ENCODE measurements at regions not wholly inside any gene's neighbourhood (a gene's known extent, or its start where the extent isn't known, plus 50 kb on each side); places are given as distances from the start of the nearest gene placed in this dataset.

DNA sequence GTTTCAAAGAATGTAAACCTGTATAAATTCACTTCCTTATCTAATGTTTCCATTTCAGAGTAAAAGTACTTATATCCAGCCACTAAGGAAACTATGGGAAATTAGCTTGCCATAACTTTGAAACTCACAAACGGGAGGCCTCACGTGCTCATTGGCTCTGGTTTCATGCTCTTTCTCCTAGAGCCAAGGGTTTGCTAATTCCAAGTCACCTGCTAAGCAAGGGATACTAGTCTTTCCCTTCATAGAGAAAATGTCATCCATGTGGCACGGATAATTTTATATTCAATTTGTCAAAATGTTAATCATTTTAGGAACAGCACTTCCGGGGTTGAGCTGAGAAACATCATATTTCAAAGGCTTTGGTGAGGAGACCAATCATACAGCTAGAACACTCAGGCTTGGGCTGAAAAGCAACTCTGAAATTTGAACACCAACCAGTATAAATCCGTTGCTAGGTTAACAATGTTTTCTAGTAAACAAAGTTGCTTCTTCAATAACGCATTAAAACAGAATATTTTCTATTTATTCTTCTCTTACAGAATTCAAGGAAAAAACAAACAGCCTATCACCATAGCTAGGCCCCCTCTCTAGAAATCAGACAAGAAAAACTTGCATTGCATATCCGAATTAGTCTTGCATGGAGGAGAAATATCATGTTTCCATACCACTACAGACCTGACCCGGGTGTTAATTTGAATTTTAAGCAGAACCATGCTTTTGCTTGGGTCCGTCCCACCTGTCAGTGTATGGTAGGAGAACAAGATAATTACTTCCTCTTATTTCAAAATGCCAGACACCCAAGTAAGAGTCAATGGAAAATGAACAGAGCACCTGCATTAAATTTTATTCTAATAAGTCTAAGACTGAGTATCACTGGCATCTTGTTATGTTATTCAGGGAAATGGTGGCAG lies 196.1 kb upstream of the ESRRG start:
- Histone ChIP-seq H2AK9ac (replicated peaks; ENCODE audit: low read depth, low read length, poor library complexity) (no peak overlapping the region), H3K4me2 (ENCODE audit: low read depth, low read length) (no peak overlapping the region), H3K27ac (ENCODE audit: insufficient read depth, low read length) (no peak overlapping the region), H3K9me1 (ENCODE audit: insufficient read depth, low read length) (no peaks in the 10 kb centered on the region), H3K9me3 (ENCODE audit: control insufficient read depth, insufficient read depth, low read length) (no peaks in the 10 kb centered on the region), H4K8ac (ENCODE audit: low read depth in 2 of 2, low read length in 2 of 2) (no peak overlapping the region), H2BK120ac (ENCODE audit: low read depth, low read length) (no peak overlapping the region), H2AFZ (replicated peaks; ENCODE audit: low read length, poor library complexity) (no peak overlapping the region), H3K14ac (replicated peaks; ENCODE audit: low read depth, low read length) (no peak overlapping the region), H3K23ac (ENCODE audit: low read depth, low read length) (no peak overlapping the region), H3K4me3 (ENCODE audit: insufficient read depth, low read depth, low read length) (no peak overlapping the region), H3K56ac (ENCODE audit: extremely low read depth, insufficient read depth, low read length) (no peak overlapping the region), H4K5ac (ENCODE audit: low read depth, low read length) (no peak overlapping the region), H2BK20ac (ENCODE audit: low read depth, low read length) (no peak overlapping the region), H3K18ac (ENCODE audit: low read depth, low read length) (no peak overlapping the region), H3K27me3 (ENCODE audit: control insufficient read depth, insufficient read depth, low read length) (no peaks in the 10 kb centered on the region), H3K36me3 (ENCODE audit: control insufficient read depth, insufficient read depth, low read length) (no peaks in the 10 kb centered on the region), H2BK15ac (ENCODE audit: low read depth, low read length) (no peak overlapping the region), H2AK5ac (ENCODE audit: low read depth, low read length) (no peak overlapping the region), H2BK5ac (ENCODE audit: low read depth, low read length, poor library complexity, severe bottlenecking) (no peak overlapping the region), H4K91ac (ENCODE audit: insufficient read depth, low read depth, low read length) (no peak overlapping the region), H4K20me1 (ENCODE audit: insufficient read depth, low read length) (no peaks in the 10 kb centered on the region), H3K9ac (ENCODE audit: low read depth, low read length) (no peak overlapping the region), H3K4ac (ENCODE audit: low read depth, low read length) (no peak overlapping the region), H3K79me1 (ENCODE audit: low read depth in 1 of 2, low read length in 2 of 2) (no peaks in the 10 kb centered on the region), H3K4me1 (ENCODE audit: control insufficient read depth, insufficient read depth, low read length) (no peaks in the 10 kb centered on the region)
- in situ Hi-C loops (cut with MboI; ENCODE audit: low sequenced_read_pairs), result no loop called here
- intact Hi-C loops (cut with micrococcal nuclease), result no loop called here
- BruUV-seq (replicated peaks), result no TSS peak
- ChIA-PET POLR2A (ENCODE audit: unreplicated experiment) (no interaction called here), CTCF (no interaction called here)
- DNase-seq, result no peak
- no peak for ATAC-seq (ENCODE audit: low read depth)
- dilution Hi-C loops (cut with HindIII; ENCODE audit: low sequenced_read_pairs, unreplicated experiment), result no loop called here
- TF ChIP-seq BHLHE40 (IDR thresholded peaks at IDR 0.05; ENCODE audit: low read depth, low read length) (no peak), SMC3 (IDR thresholded peaks at IDR 0.05; ENCODE audit: low read depth, low read length) (no peak), CHD1 (IDR thresholded peaks at IDR 0.05; ENCODE audit: low read depth, low read length) (no peak), MAZ (IDR thresholded peaks at IDR 0.05; ENCODE audit: borderline replicate concordance, low read depth, low read length) (no peak), MXI1 (IDR thresholded peaks at IDR 0.05; ENCODE audit: borderline replicate concordance, low read depth, low read length) (no peak), CEBPB (IDR thresholded peaks at IDR 0.05; ENCODE audit: low read depth, low read length) (no peak), MAFK (IDR thresholded peaks at IDR 0.05; ENCODE audit: low read depth, low read length) (no peak), NFE2L2 (IDR thresholded peaks at IDR 0.05; ENCODE audit: low read depth, low read length) (no peak), RFX5 (IDR thresholded peaks at IDR 0.05; ENCODE audit: low read depth, low read length) (no peak), RAD21 (IDR thresholded peaks at IDR 0.05; ENCODE audit: low read length) (no peak), RCOR1 (IDR thresholded peaks at IDR 0.05; ENCODE audit: insufficient replicate concordance, low read length) (no peak), POLR2A (IDR thresholded peaks at IDR 0.05; ENCODE audit: low read depth, low read length) (no peak)
- TF ChIP-seq, protein P1, sequence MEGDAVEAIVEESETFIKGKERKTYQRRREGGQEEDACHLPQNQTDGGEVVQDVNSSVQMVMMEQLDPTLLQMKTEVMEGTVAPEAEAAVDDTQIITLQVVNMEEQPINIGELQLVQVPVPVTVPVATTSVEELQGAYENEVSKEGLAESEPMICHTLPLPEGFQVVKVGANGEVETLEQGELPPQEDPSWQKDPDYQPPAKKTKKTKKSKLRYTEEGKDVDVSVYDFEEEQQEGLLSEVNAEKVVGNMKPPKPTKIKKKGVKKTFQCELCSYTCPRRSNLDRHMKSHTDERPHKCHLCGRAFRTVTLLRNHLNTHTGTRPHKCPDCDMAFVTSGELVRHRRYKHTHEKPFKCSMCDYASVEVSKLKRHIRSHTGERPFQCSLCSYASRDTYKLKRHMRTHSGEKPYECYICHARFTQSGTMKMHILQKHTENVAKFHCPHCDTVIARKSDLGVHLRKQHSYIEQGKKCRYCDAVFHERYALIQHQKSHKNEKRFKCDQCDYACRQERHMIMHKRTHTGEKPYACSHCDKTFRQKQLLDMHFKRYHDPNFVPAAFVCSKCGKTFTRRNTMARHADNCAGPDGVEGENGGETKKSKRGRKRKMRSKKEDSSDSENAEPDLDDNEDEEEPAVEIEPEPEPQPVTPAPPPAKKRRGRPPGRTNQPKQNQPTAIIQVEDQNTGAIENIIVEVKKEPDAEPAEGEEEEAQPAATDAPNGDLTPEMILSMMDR (conservative IDR thresholded peaks at IDR 0.05; ENCODE audit: low read depth, low read length), result no peak
- TF ChIP-seq, protein P2, sequence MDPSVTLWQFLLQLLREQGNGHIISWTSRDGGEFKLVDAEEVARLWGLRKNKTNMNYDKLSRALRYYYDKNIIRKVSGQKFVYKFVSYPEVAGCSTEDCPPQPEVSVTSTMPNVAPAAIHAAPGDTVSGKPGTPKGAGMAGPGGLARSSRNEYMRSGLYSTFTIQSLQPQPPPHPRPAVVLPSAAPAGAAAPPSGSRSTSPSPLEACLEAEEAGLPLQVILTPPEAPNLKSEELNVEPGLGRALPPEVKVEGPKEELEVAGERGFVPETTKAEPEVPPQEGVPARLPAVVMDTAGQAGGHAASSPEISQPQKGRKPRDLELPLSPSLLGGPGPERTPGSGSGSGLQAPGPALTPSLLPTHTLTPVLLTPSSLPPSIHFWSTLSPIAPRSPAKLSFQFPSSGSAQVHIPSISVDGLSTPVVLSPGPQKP (IDR thresholded peaks at IDR 0.05; ENCODE audit: borderline replicate concordance, low read depth, low read length), result no peak
- TF ChIP-seq, protein P3, sequence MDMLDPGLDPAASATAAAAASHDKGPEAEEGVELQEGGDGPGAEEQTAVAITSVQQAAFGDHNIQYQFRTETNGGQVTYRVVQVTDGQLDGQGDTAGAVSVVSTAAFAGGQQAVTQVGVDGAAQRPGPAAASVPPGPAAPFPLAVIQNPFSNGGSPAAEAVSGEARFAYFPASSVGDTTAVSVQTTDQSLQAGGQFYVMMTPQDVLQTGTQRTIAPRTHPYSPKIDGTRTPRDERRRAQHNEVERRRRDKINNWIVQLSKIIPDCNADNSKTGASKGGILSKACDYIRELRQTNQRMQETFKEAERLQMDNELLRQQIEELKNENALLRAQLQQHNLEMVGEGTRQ (IDR thresholded peaks at IDR 0.05; ENCODE audit: low read depth, low read length), result no peak
- WGBS, 2 experiments (ENCODE audit: extremely low coverage in 2 of 2, insufficient read length in 1 of 2), result 92% methylated on average over 2 of the region's 9 CpGs; no CpG with 5 or more reads in 1 of the 2 experiments

Data from IMR-90 (cell line).